GM18502 (cell line): ENCODE measurements at regions not wholly inside any gene's neighbourhood (a gene's known extent, or its start where the extent isn't known, plus 50 kb on each side); places are given as distances from the start of the nearest gene placed in this dataset.
"Not testable (repeated sequence)": the region's sequence is repeated elsewhere in the genome, so short reads cannot be mapped to it uniquely, and the experiment has no call there.

Source experiments
- ATAC-seq: cut with Tn5 transposase; IDR thresholded peaks from one replicate; pipeline ENCODE4 v1.9.1; 2021; ENCODE audit warnings: mild to moderate bottlenecking; ENCODE audit not compliant: unreplicated experiment, poor library complexity

- no peak for ATAC-seq
Measured at GRCh38 chr17:71192039-71192555, 928.7 kb upstream of the SOX9 start.

DNA sequence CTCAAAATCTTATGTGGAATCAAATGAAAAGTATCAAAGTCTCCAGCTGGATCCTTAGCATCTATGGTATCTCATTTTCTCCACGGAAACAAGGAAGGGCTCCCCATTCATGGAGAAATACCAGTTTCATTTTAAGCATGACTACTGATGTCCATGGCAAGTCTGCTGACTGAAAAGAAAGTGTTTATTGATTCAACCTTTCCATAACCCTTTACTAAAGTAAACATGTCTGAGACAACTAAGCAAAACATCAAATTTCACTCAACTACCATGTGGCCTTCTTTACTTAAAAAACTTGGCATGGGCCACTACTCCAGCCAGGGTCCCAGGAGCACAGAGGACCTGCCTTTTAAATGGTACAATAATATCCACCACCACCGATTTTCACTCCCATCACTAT, 928.0 kb upstream of the SOX9 start:
- ATAC-seq: no peak

DNA sequence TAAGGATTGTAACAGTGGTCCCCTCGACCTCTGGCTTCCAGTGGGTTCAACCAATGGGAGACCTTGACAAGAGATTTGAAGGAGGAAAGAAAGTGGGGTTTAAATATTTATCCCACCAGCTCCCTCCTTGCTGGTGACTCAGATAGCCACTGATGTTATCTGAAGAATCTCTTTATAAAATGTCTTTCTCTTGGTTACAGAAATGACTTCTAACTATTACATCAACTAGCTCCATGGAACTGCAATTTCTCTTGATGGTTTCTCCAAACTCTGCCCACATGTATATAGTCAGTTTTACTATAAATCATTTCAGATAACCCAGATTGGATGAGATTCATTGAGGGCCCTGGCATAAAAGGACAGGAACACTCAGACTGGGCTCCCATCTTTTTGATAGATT, 920.2 kb upstream of the SOX9 start:
- ATAC-seq: no peak

DNA sequence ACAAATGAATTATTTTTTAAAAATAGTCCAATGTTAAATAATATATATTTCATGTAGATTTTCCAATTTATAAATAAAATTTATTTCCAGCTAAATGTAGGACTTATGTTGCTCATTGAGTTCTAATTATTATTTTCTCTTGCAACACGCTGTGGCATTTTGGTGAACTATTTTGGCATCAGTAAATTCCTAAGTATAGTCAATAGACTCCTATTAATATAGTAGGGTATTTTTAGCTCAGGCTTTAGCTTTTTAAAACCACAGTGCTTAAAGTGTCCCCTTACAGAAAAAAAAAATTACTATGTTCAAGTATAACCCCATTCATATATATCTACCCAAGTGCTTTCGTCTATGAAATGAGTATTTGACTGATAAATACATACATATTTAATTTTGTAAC, 919.2 kb upstream of the SOX9 start:
- ATAC-seq: no peak

DNA sequence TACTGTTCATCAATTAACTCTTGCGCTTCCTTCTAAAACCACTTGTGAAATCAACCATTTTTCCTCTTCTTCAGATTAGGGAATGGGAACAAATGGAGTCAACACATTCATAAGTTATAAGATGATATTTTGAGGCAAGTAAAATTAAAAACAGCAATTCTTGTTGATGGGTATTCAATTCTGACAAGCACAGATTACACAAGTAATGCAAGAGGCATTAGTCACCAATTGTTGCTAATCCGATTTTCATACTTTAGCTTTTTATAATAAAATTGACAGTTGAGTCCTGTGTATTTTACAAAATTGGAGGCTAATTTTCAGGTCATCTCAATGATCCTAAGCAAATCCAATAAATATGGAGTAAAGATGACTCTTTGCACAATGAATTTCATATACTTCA, 918.4 kb upstream of the SOX9 start:
- no peak for ATAC-seq

DNA sequence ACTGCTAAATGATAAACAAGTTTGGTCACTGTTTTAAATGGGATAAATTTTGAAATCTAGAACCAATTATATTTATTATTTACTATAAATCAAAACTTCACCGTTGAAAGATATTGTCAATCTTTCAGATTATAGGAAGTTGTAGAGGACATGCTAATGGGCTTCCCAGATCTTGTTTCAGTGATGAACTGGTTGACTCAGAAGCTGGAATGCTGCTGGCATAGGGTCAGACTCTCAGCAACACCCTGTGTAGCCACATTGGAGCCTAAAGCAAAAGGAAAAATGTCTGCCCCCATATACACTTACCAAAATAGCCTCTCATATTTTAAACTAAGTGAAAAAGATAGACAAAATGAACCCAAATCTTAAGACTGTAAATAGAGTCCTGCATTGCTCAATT, 916.9 kb upstream of the SOX9 start:
- no peak for ATAC-seq

- ATAC-seq: not testable (repeated sequence)
Measured at GRCh38 chr17:71205951-71206350, 914.9 kb upstream of the SOX9 start.

- ATAC-seq: no peak
Measured at GRCh38 chr17:71208111-71208704, 912.6 kb upstream of the SOX9 start.

- ATAC-seq: no peak
Measured at GRCh38 chr17:71213936-71214335, 906.9 kb upstream of the SOX9 start.

DNA sequence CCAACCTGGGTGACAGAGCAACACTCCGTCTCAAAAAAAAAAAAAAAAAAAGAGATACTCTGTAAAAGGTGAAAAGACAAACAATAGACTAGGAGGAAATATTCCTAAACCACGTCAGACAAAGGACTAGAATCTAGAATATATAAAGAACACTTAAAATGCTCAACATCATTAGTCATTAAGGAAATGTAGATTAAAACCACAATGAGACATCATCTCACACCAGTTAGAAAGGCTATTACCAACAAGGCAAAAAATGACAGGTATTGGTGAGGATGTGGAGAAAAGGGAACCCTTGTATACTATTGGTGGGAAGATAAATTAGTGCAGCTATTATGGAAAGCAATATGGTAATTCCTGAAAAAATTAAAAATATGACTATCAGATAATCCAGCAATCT, 903.1 kb upstream of the SOX9 start:
- no peak for ATAC-seq

GRCh38 chr17:71224824-71225575, 895.8 kb upstream of the SOX9 start:
- no peak for ATAC-seq

GRCh38 chr17:71227841-71228240, 893.0 kb upstream of the SOX9 start:
- ATAC-seq: no peak

DNA sequence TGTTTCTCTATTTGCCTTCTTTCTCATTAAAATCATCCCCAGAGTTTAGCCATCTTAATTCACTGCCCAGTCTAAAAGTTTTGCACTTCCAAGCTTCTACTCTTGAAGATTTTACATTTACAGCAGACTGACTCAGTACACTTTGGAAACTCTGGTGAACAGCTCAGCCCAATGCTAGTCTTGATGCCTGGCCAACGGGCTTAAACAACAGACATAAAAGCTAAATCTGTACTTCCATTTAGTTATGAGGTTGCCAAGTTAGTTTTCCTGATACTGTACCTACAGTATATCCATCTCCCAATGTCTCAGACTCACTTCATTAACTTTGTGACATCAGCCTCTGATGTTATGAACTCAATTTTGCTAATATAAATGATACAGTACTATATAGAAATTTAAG, 891.8 kb upstream of the SOX9 start:
- no peak for ATAC-seq

DNA sequence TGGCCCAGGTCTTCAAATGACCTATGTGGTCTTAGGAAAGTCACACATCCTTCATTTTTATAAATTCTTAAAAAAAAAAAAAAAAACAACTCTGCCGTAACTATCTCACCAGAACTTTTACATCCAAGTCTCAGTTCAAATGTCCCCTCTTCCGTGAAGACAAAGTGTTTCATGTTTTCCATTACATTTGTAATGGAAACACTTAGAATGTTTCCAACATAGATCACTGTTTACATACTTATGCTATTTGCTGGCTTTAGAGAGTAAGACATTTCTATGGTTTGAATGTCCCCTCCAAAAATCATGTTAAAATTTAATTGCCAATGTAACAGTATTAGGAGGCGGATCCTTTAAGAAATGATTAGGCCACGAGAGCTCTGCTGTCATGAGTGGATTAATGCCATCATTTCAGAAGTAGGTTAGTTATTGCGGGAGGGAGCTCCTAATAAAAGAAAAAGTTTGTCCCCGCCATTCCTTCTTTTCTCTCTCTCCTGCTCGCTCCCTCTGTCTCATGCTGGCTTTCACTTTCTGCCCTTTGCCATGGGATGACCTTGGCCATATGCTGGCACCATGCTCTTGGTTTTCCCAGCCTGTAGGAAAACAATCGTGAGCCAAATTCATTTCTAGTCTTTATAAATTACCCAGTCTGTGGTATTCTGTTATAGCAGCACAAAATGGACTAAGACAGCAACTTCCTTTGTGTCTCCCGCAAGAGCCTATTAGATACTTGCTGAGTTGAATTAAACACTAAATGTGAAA, 887.8 kb upstream of the SOX9 start:
- ATAC-seq: no peak

- no peak for ATAC-seq
Measured at GRCh38 chr17:71234349-71234748, 886.5 kb upstream of the SOX9 start.

DNA sequence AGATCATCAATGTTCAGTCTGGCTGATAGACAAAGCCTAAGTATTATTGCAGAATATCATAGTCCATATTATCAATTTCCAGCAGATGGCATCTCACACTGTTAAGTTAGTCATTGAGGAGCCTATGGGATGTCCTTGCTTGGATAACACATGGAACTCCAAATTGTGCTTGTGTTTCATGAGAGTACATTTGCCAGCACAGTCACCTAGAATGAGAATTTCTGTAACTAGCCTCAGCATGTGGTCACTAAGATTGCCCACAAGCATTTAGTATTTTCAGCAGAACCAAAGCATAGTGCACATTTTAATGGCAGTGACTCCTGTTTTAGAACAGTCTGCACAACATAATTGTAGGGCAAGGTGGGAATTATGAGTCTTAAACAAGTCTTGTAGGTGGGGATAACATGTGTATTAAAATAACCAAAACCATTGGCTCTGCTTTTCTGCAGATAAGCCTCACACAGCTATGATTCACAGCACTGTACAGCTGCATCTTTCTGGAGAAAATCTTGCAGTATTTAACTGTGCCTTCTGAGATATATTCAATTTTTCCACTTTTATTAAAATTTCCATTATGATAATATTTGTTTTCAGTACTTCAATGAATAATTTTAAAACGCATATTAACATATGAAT, 882.8 kb upstream of the SOX9 start:
- ATAC-seq: no peak

DNA sequence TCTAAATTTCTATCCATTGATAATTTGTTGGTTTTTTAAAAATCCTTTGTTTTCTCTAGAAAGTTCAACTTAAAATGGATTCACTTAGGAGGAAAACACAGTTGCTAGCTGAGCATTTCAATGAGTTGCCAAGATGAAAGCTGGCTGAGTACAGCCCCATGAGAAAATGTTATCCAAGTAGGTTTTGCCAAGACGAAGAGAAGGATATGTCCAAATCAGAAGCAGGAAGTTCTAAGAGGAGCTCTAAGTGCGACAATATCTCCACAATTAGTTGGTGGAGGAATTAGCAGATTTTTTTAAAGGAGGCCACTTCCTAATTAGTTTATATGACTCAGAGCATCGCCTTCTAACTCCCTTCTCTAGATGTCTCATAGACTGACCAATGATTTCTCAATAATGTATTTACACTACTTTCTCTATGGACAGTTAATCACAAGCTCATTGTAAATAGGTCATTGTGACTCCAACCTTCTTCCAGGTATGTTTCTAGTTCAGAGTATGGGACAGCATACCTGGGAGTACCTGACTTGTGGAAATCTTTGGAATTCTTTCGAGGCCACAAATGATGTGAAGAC, 873.3 kb upstream of the SOX9 start:
- no peak for ATAC-seq

- ATAC-seq: no peak
Measured at GRCh38 chr17:71251276-71251675, 869.5 kb upstream of the SOX9 start.

GRCh38 chr17:71251951-71252350, 868.9 kb upstream of the SOX9 start:
- no peak for ATAC-seq

DNA sequence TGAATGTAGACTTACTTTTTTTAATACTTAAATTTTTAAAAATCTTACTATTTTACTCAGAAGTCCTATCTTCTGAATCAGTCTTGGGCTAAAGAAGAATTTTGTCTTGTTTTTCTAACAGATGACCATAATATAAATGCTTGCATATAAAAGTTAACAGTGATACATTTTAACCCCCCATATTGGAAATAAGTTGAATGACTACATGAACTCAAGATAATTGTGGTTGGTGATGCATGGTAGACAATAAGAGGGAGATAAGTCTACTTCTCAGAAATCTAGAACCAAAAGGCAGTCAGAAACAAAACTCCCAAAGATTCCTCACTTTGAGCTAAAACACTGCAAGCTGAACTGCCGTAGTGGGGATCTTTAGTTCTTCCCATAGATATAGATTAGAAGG, 868.4 kb upstream of the SOX9 start:
- ATAC-seq: no peak

DNA sequence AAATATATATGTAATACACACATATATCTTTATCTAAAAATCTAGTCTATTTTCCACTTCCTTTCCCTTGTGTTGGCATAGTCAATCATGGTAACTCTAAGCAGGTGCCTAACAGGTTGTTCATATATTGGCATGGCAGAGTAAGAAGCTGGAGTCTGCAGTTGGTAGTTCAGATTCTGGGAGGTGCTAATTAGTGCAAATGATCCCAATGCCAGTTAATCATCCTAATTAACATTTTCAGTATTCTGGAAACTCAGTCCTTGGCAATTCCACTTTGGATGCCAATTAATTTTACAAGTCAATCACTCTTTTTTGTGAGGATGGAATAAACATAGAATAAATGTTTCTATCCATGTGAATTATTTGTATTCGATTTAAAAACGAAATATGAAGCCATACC, 863.7 kb upstream of the SOX9 start:
- ATAC-seq: no peak
